Endodermal cell (in vitro differentiated cells): ENCODE measurements at regions not wholly inside any gene's neighbourhood (a gene's known extent, or its start where the extent isn't known, plus 50 kb on each side); places are given as distances from the start of the nearest gene placed in this dataset.

Experiments used
- DNase-seq: peaks from one replicate; pipeline ENCODE4 v3.0.0-alpha.2; 2017
- H3K27ac ChIP-seq: 2 replicates; pipeline ENCODE4 v1.5.1; 2013; ENCODE audit warnings: mild to moderate bottlenecking, low read depth, low read length, moderate library complexity
- H3K27me3 ChIP-seq: 2 replicates; pipeline ENCODE4 v1.6.1; 2013; ENCODE audit warnings: mild to moderate bottlenecking, low read length, moderate library complexity; ENCODE audit not compliant: insufficient read depth, control insufficient read depth, poor library complexity, severe bottlenecking
- H3K36me3 ChIP-seq: 2 replicates; pipeline ENCODE4 v1.7.0; 2013; ENCODE audit warnings: mild to moderate bottlenecking, low read length, moderate library complexity; ENCODE audit not compliant: control insufficient read depth, insufficient read depth
- H3K4me1 ChIP-seq: one replicate; pipeline ENCODE4 v1.7.0; 2013; ENCODE audit warnings: low read length; ENCODE audit not compliant: control insufficient read depth, insufficient read depth
- H3K4me3 ChIP-seq: 2 replicates; pipeline ENCODE4 v1.5.1; 2013; ENCODE audit warnings: mild to moderate bottlenecking, low read length, moderate library complexity
- H3K9ac ChIP-seq: 2 replicates; pipeline ENCODE4 v1.6.1; 2013; ENCODE audit warnings: mild to moderate bottlenecking, low read length, moderate library complexity; ENCODE audit not compliant: poor library complexity, severe bottlenecking; ENCODE audit errors: extremely low read depth
- H3K9me3 ChIP-seq: 2 replicates; pipeline ENCODE4 v1.6.1; 2013; ENCODE audit warnings: mild to moderate bottlenecking, low read length, moderate library complexity; ENCODE audit not compliant: control insufficient read depth
- H3K27ac Mint-ChIP-seq: 2 replicates; pipeline ENCODE4 v1.8.0; 2020; ENCODE audit warnings: mixed read lengths
- H3K27me3 Mint-ChIP-seq: 2 replicates; pipeline ENCODE4 v1.8.0; 2021; ENCODE audit warnings: mild to moderate bottlenecking, mixed read lengths; ENCODE audit not compliant: insufficient read depth
- H3K36me3 Mint-ChIP-seq: 2 replicates; pipeline ENCODE4 v1.8.0; 2020; ENCODE audit warnings: low read depth, mixed read lengths
- H3K4me1 Mint-ChIP-seq: 2 replicates; pipeline ENCODE4 v1.8.0; 2020; ENCODE audit warnings: mixed read lengths
- H3K4me3 Mint-ChIP-seq: 2 replicates; pipeline ENCODE4 v1.8.0; 2020; ENCODE audit warnings: mild to moderate bottlenecking, moderate library complexity, mixed read lengths
- H3K9me3 Mint-ChIP-seq: 2 replicates; pipeline ENCODE4 v1.8.0; 2020; ENCODE audit warnings: mild to moderate bottlenecking, mixed read lengths
- WGBS, 2 experiments: methylation state at CpG; one replicate each; pipeline versions ENCODE4 v1.1.5 to v1.1.7; 2013; ENCODE audit warnings: missing lambda C conversion rate in 2 of 2, mixed read lengths in 1 of 2; ENCODE audit not compliant: insufficient coverage in 1 of 2, insufficient read length in 1 of 2; 5-methylcytosine and 5-hydroxymethylcytosine counted together
- TF ChIP-seq, protein P1 (sequence below): fragments of 200-600 bp; sonication (generic); conservative IDR thresholded peaks from 2 replicates; pipeline ENCODE4 v1.5.0; 2021; ENCODE audit warnings: antibody characterized with exemption, mild to moderate bottlenecking

DNA sequence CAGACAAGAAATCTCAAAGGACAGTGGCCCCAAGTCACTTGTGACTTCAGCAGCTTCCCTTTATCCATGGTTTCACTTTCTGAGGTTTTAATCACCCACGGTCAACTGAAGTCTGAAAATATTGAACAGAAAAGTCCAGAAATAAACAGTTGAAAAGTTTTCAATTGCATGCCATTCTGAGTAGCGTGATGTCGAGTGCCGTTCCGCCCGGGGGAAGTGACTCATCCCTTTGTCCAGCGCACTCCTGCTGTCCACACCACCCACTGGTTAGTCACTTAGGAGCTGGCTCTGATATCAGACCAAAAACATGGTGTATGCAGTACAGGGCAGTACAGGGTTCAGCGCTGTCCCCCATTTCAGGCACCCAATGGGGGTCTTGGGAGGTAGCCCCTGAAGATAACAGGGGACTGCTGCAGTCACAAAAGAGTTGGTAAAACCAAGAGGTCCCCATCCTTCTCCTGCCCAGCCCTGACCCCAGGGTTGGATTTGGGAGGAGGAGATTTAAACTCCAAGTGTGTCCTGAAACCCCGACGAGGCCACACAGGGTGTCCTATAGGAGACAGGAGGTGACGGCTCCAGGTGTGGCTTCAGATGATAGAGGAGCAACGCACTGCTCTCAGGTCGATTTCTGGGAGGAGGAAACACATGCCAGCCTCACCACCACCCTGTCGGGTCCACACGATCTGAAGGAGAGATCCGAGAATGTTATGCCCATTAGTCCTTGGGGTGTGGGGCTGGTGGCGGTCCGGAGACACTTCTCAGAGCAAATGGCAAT, 390.1 kb downstream of the CTTN start:
- Mint-ChIP-seq H3K4me3 (no peak overlapping the region), H3K27me3 (no peaks in the 10 kb centered on the region), H3K36me3 (peaks cover 19% of the 10 kb centered on the region), H3K9me3 (peaks cover 19% of the 10 kb centered on the region), H3K4me1 (no peaks in the 10 kb centered on the region), H3K27ac (no peak overlapping the region)
- Histone ChIP-seq H3K4me1 (no peaks in the 10 kb centered on the region), H3K27me3 (no peaks in the 10 kb centered on the region), H3K9me3 (peaks cover 13% of the 10 kb centered on the region), H3K4me3 (no peak overlapping the region), H3K27ac (no peak overlapping the region), H3K9ac (no peak overlapping the region), H3K36me3 (no peaks in the 10 kb centered on the region)
- WGBS, 2 experiments = 93 to 96% methylated on average over 16 to 18 of the region's 18 CpGs
- TF ChIP-seq, protein P1, sequence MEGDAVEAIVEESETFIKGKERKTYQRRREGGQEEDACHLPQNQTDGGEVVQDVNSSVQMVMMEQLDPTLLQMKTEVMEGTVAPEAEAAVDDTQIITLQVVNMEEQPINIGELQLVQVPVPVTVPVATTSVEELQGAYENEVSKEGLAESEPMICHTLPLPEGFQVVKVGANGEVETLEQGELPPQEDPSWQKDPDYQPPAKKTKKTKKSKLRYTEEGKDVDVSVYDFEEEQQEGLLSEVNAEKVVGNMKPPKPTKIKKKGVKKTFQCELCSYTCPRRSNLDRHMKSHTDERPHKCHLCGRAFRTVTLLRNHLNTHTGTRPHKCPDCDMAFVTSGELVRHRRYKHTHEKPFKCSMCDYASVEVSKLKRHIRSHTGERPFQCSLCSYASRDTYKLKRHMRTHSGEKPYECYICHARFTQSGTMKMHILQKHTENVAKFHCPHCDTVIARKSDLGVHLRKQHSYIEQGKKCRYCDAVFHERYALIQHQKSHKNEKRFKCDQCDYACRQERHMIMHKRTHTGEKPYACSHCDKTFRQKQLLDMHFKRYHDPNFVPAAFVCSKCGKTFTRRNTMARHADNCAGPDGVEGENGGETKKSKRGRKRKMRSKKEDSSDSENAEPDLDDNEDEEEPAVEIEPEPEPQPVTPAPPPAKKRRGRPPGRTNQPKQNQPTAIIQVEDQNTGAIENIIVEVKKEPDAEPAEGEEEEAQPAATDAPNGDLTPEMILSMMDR = no peak
- no peak for DNase-seq

DNA sequence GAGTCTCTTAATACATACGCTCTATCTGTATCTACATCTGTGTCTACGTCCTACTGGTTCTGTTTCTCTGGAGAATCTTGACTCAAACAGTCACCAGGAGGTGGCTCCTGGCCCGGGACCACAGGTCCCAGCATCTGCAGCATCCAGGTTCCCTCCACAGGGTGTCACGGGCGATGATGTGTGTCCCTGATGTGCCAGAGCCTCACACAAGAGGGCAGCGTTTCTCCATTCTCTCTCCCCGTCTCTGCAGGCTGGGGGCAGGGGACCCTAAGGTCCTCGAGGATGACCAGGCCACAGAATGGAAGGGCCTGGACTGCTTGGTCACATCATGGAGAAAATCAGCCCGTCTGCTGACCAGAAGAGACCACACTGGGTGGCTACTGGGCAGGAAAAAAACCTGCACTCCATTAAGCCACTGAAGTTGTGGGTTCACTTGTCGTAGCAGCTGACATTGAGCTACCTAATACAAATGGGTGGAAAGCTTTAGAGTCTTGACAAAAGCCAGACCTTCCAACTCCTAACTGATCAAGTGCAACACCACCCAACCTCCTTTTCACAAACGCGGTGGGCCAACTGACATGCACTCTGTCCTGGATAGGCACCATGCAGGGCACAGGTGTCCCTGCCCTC, 392.5 kb downstream of the CTTN start:
- WGBS, 2 experiments = 80 to 85% methylated on average over 10 to 12 of the region's 12 CpGs
- DNase-seq = peak; percentile 80

DNA sequence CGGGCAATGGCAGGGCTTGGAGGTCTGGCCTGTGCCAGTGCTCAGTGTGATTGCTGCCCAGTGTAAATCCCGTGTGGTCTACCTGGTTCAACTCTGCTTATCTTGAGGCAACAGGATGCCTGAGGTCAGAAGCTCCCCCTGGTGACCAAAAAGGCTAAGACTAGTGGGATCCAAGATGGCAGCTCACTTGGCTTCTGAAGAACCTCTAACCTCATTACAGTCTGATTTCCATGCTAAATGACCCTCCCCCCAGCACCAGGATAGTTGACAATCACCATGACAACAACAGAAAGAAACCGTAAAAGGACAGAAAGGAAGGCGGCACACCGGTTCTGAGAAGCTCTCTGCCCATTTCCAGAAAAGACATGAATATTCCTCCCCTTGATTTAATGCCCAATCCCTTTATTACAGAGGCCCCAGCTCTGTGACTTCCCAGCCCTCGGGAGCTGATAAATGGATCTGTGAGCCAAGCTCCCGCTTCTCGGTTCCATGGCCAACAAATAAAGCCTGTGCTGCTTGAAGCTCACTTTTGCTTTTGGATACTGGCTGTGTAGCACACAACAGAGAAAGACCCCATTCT, 398.4 kb downstream of the CTTN start:
- Mint-ChIP-seq H3K27me3 (no peaks in the 10 kb centered on the region), H3K36me3 (peaks cover 55% of the 10 kb centered on the region), H3K4me3 (no peak overlapping the region), H3K9me3 (peaks cover 37% of the 10 kb centered on the region), H3K27ac (no peak overlapping the region), H3K4me1 (no peaks in the 10 kb centered on the region)
- Histone ChIP-seq H3K27me3 (no peaks in the 10 kb centered on the region), H3K9me3 (peaks cover 22% of the 10 kb centered on the region), H3K9ac (no peak overlapping the region), H3K36me3 (no peaks in the 10 kb centered on the region), H3K4me1 (no peaks in the 10 kb centered on the region), H3K4me3 (no peak overlapping the region), H3K27ac (no peak overlapping the region)
- peak; percentile 75 for DNase-seq
- TF ChIP-seq, protein P1 = peak; percentile 60
- WGBS, 2 experiments = 89 to 91% methylated on average over 6 to 8 of the region's 8 CpGs

More for the DNA sequence above, 392.5 kb downstream of the CTTN start:
- Mint-ChIP-seq H3K27me3 (no peaks in the 10 kb centered on the region), H3K4me1 (no peaks in the 10 kb centered on the region), H3K36me3 (peaks cover 40% of the 10 kb centered on the region), H3K27ac (no peak overlapping the region), H3K9me3 (peaks cover 36% of the 10 kb centered on the region), H3K4me3 (no peak overlapping the region)
- no peaks in the 10 kb centered on the region for H3K27me3 ChIP-seq
- H3K9ac ChIP-seq = no peak overlapping the region
- H3K4me3 ChIP-seq = no peak overlapping the region
- TF ChIP-seq, protein P1 = peak; percentile 63
- no peaks in the 10 kb centered on the region for H3K4me1 ChIP-seq
- peaks cover 22% of the 10 kb centered on the region for H3K9me3 ChIP-seq
- H3K36me3 ChIP-seq = no peaks in the 10 kb centered on the region
- no peak overlapping the region for H3K27ac ChIP-seq
